ENCODE measurements at regions not wholly inside any gene's neighbourhood (a gene's known extent, or its start where the extent isn't known, plus 50 kb on each side); places are given as distances from the start of the nearest gene placed in this dataset.

DNA sequence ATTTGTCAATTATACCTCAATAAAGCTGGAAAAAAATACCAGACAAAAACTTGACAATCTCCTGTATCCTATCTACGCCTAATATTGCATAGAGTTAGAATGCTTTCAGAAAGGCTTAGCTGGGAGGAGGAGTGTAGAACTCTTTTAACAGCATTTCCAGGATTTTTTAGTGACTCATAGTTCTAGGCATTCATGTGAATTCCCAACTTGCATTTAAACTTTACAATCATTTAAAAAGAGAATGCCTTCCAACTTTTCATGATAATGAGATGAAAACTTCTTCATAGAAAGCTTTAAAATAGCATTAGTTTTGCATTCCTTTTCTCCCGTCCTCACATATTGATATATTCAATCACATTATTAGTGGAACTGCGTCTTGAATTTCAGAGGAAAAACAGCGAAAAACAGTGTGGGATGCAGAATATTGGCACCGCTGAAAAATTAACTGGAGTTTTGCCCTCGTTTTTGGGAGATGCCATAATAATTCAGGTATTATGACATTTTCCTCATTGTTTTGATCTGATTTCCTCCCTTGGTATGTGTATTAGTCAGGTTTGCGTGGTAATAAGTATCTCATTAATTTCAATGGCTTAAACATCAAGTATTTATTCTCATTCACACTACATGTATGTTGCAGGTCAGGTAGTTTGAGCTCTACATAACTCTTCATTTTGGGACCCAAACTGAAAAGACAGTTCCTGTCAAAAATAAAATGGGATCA lies 293.2 kb upstream of the FIGN start:
- Histone ChIP-seq H3K27me3 (replicated peaks in 2 of 5; ENCODE audit: control insufficient read depth in 4 of 5, insufficient read depth in 5 of 5, low read length in 4 of 5) (no peaks in the 10 kb centered on the region), H3K9me3 (ENCODE audit: control extremely low read depth in 1 of 5, control insufficient read depth in 4 of 5, insufficient read depth in 2 of 5, low read depth in 1 of 5, low read length in 4 of 5) (no peaks in the 10 kb centered on the region), H3K36me3 (ENCODE audit: control insufficient read depth in 4 of 4, insufficient read depth in 4 of 4, low read length in 3 of 4) (no peaks in the 10 kb centered on the region), H3K4me3 (ENCODE audit: control insufficient read depth in 1 of 7, extremely low read depth in 1 of 7, insufficient read depth in 4 of 7, low read depth in 2 of 7, low read length in 6 of 7) (no peak overlapping the region), H3K27ac (ENCODE audit: insufficient read depth in 1 of 2, low read depth in 1 of 2, low read length in 2 of 2, poor library complexity in 1 of 2, severe bottlenecking in 2 of 2) (no peak overlapping the region), H3K4me1 (ENCODE audit: control extremely low read depth in 1 of 4, control insufficient read depth in 4 of 4, insufficient read depth in 4 of 4, low read length in 3 of 4) (peaks cover 0 to 6% (median 3%) of the 10 kb centered on the region in 4 experiments)
- DNase-seq: no peak
- 100% methylated on average over 4 of the region's 7 CpGs for WGBS (ENCODE audit: insufficient coverage)
- ChIA-PET POLR2A (no interaction called here), CTCF (interaction anchor here (0.6 kb wide), 1 partner anchor 407 kb away, joined by 3 read pairs; no protein-coding TSS in a partner anchor)

DNA sequence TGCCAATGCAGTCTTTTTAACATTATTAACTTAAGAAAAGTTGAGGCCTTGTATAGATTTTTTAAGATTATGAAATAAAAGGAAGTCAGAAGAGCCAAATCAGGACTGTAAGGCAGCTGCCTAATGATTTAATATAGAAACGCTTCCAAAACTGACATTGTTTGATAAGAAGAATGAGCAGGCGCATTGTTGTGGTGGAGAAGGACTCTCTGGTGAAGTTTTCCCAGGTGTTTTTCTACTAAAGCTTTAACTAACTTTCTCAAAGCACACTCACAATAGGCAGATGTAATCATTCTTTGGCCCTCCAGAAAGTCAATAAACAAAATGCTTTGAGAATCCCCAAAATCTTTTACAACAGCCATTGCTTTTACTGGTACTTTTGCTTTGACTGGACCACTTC lies 288.6 kb upstream of the FIGN start:
- Histone ChIP-seq H3K27me3 (replicated peaks in 2 of 5; ENCODE audit: control insufficient read depth in 4 of 5, insufficient read depth in 5 of 5, low read length in 4 of 5) (no peaks in the 10 kb centered on the region), H3K4me3 (ENCODE audit: control insufficient read depth in 1 of 7, extremely low read depth in 1 of 7, insufficient read depth in 4 of 7, low read depth in 2 of 7, low read length in 6 of 7) (no peak overlapping the region), H3K27ac (ENCODE audit: insufficient read depth in 1 of 2, low read depth in 1 of 2, low read length in 2 of 2, poor library complexity in 1 of 2, severe bottlenecking in 2 of 2) (no peak overlapping the region), H3K4me1 (ENCODE audit: control extremely low read depth in 1 of 4, control insufficient read depth in 4 of 4, insufficient read depth in 4 of 4, low read length in 3 of 4) (no peaks in the 10 kb centered on the region), H3K9me3 (ENCODE audit: control extremely low read depth in 1 of 5, control insufficient read depth in 4 of 5, insufficient read depth in 2 of 5, low read depth in 1 of 5, low read length in 4 of 5) (no peaks in the 10 kb centered on the region), H3K36me3 (ENCODE audit: control insufficient read depth in 4 of 4, insufficient read depth in 4 of 4, low read length in 3 of 4) (no peaks in the 10 kb centered on the region)
- WGBS (ENCODE audit: insufficient coverage): 100% methylated on average over 1 of the region's 2 CpGs
- POLR2A ChIA-PET: no interaction called here
- CTCF ChIA-PET: no interaction called here
- no peak for DNase-seq

DNA sequence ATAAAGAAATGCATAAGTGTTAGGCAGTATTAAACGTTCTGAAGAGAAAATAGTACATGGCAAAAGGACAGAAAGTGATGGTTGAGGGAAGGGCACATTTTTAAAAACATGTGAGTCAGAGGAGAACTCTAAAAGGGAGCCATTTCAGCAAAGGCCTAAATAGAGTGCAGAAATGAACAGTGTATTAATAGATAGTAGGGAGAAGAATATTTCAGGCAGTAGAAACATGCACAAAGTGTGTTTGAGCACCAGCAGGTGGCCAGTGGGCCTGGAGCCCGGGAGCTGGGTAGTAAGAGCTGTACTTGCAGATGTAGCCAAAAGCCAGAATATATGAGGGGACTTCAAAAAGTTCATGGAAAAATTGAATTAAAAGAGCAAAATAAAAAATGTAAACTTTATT lies 288.1 kb upstream of the FIGN start:
- POLR2A ChIA-PET: no interaction called here
- H3K9me3 ChIP-seq (ENCODE audit: control extremely low read depth in 1 of 5, control insufficient read depth in 4 of 5, insufficient read depth in 2 of 5, low read depth in 1 of 5, low read length in 4 of 5): no peaks in the 10 kb centered on the region
- CTCF ChIA-PET: no interaction called here
- H3K27ac ChIP-seq (ENCODE audit: insufficient read depth in 1 of 2, low read depth in 1 of 2, low read length in 2 of 2, poor library complexity in 1 of 2, severe bottlenecking in 2 of 2): no peak overlapping the region
- H3K27me3 ChIP-seq (replicated peaks in 2 of 5; ENCODE audit: control insufficient read depth in 4 of 5, insufficient read depth in 5 of 5, low read length in 4 of 5): no peaks in the 10 kb centered on the region
- no peaks in the 10 kb centered on the region for H3K4me1 ChIP-seq (ENCODE audit: control extremely low read depth in 1 of 4, control insufficient read depth in 4 of 4, insufficient read depth in 4 of 4, low read length in 3 of 4)
- no peaks in the 10 kb centered on the region for H3K36me3 ChIP-seq (ENCODE audit: control insufficient read depth in 4 of 4, insufficient read depth in 4 of 4, low read length in 3 of 4)
- WGBS (ENCODE audit: insufficient coverage): 97% methylated on average over 2 of the region's 2 CpGs
- no peak for DNase-seq
- H3K4me3 ChIP-seq (ENCODE audit: control insufficient read depth in 1 of 7, extremely low read depth in 1 of 7, insufficient read depth in 4 of 7, low read depth in 2 of 7, low read length in 6 of 7): no peak overlapping the region

DNA sequence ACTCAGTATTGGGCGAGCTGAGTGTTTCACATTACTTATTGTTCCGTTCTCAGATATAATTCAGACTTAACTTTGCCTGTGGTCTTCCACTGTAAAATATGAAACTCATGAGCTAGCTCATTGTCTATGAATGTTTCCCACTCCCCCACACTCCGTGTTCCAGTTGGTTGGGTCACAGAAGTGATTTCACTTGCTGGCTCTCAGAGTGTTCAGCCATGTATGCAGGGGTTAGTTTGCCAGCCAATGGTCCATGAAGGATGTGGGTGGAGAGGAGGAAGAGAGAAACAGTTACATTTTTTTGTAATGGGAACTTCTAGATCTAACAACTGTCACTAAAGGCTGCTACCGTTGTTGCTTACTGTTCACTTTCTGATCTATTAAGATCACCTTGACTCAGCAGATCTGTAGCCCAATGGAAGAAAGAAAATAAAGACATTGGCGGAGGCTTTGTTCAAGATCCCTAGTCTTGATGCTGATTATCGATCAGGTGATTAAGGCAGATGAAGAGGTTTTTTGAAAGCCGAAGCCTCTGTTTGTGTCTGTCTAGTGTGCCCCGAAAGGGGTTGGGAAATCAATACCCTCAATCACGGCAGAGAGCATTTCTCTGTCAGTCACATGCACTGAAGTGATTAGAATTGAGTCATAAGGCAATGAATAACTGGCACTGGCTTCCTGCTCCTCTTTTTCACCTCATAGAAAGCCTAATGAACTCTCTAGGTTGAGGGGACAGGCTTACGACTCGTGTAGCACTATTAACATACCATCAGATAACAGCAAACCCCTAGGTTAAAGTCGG lies 279.7 kb upstream of the FIGN start:
- WGBS (ENCODE audit: insufficient coverage): 88% methylated on average over 9 of the region's 12 CpGs
- ChIA-PET CTCF (no interaction called here), POLR2A (no interaction called here)
- no peak for DNase-seq
- no peak overlapping the region for H3K27ac ChIP-seq (ENCODE audit: insufficient read depth in 1 of 2, low read depth in 1 of 2, low read length in 2 of 2, poor library complexity in 1 of 2, severe bottlenecking in 2 of 2)
- H3K36me3 ChIP-seq (ENCODE audit: control insufficient read depth in 4 of 4, insufficient read depth in 4 of 4, low read length in 3 of 4): no peaks in the 10 kb centered on the region
- H3K4me1 ChIP-seq (ENCODE audit: control extremely low read depth in 1 of 4, control insufficient read depth in 4 of 4, insufficient read depth in 4 of 4, low read length in 3 of 4): no peaks in the 10 kb centered on the region
- H3K9me3 ChIP-seq (ENCODE audit: control extremely low read depth in 1 of 5, control insufficient read depth in 4 of 5, insufficient read depth in 2 of 5, low read depth in 1 of 5, low read length in 4 of 5): no peaks in the 10 kb centered on the region
- H3K27me3 ChIP-seq (replicated peaks in 2 of 5; ENCODE audit: control insufficient read depth in 4 of 5, insufficient read depth in 5 of 5, low read length in 4 of 5): no peaks in the 10 kb centered on the region
- no peak overlapping the region for H3K4me3 ChIP-seq (ENCODE audit: control insufficient read depth in 1 of 7, extremely low read depth in 1 of 7, insufficient read depth in 4 of 7, low read depth in 2 of 7, low read length in 6 of 7)

DNA sequence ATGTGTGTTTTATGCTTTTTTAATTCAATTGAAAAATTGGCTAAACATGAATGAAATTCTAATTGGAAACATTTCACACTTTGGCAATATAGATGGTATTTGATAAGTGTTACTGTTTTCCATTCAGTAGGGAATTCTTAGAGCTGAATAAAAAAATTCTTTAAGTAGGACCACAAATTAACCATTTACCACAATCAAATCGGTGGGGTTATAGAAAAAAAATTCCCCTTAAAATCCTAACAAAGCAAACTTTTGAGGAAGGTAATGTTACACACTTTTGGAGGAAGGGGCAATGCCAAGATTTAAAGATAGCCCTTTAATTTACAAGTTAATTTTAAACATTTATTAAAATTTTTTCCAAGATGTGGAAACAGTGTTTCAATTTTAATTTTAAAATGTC lies 279.0 kb upstream of the FIGN start:
- no peak overlapping the region for H3K27ac ChIP-seq (ENCODE audit: insufficient read depth in 1 of 2, low read depth in 1 of 2, low read length in 2 of 2, poor library complexity in 1 of 2, severe bottlenecking in 2 of 2)
- no peak overlapping the region for H3K4me3 ChIP-seq (ENCODE audit: control insufficient read depth in 1 of 7, extremely low read depth in 1 of 7, insufficient read depth in 4 of 7, low read depth in 2 of 7, low read length in 6 of 7)
- POLR2A ChIA-PET: no interaction called here
- no CpG with 5 or more reads among the region's 1 CpG for WGBS (ENCODE audit: insufficient coverage)
- H3K9me3 ChIP-seq (ENCODE audit: control extremely low read depth in 1 of 5, control insufficient read depth in 4 of 5, insufficient read depth in 2 of 5, low read depth in 1 of 5, low read length in 4 of 5): no peaks in the 10 kb centered on the region
- H3K36me3 ChIP-seq (ENCODE audit: control insufficient read depth in 4 of 4, insufficient read depth in 4 of 4, low read length in 3 of 4): no peaks in the 10 kb centered on the region
- CTCF ChIA-PET: interaction anchor here (1.3 kb wide), 1 partner anchor 12 kb away, joined by 3 read pairs; no protein-coding TSS in a partner anchor
- no peaks in the 10 kb centered on the region for H3K4me1 ChIP-seq (ENCODE audit: control extremely low read depth in 1 of 4, control insufficient read depth in 4 of 4, insufficient read depth in 4 of 4, low read length in 3 of 4)
- H3K27me3 ChIP-seq (replicated peaks in 2 of 5; ENCODE audit: control insufficient read depth in 4 of 5, insufficient read depth in 5 of 5, low read length in 4 of 5): no peaks in the 10 kb centered on the region
- no peak for DNase-seq

DNA sequence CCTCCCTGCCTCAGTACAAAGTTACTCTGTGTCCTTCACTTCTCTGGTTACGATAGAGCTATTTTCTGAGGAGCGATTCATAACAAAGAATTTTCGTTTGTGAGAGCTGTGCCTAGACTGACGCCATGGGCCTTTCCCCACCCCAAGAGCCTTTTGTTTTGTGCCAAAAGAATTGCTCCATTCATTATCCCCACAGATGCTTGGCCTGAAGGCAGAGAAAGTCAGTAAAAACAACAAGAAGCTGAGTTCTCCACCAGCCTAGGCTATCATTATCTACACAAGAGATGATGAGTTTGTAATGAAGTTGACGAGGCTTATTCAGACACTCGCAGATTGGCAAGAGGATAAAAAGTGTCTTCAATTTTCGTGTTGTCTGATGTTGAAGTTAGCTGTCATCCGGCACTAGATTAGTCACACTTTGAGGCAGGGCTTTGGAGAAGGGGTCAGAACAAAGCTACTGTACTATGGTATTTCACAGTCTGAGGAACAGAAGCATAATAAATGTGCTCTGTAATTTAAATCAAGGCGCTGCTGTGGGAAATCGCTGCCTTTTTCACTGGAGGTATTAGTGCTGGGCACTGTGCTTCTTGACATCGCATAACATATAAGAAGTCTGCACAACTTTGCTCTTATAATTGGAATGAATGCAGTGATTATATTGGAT lies 278.4 kb upstream of the FIGN start:
- ChIA-PET CTCF (interaction anchor here (1.0 to 1.4 kb wide), 3 partner anchors 9 to 16 kb away, joined by 3 read pairs; no protein-coding TSS in a partner anchor), POLR2A (no interaction called here)
- Histone ChIP-seq H3K27me3 (replicated peaks in 2 of 5; ENCODE audit: control insufficient read depth in 4 of 5, insufficient read depth in 5 of 5, low read length in 4 of 5) (no peaks in the 10 kb centered on the region), H3K27ac (ENCODE audit: insufficient read depth in 1 of 2, low read depth in 1 of 2, low read length in 2 of 2, poor library complexity in 1 of 2, severe bottlenecking in 2 of 2) (no peak overlapping the region), H3K36me3 (ENCODE audit: control insufficient read depth in 4 of 4, insufficient read depth in 4 of 4, low read length in 3 of 4) (no peaks in the 10 kb centered on the region), H3K4me3 (ENCODE audit: control insufficient read depth in 1 of 7, extremely low read depth in 1 of 7, insufficient read depth in 4 of 7, low read depth in 2 of 7, low read length in 6 of 7) (no peak overlapping the region), H3K9me3 (ENCODE audit: control extremely low read depth in 1 of 5, control insufficient read depth in 4 of 5, insufficient read depth in 2 of 5, low read depth in 1 of 5, low read length in 4 of 5) (no peaks in the 10 kb centered on the region), H3K4me1 (ENCODE audit: control extremely low read depth in 1 of 4, control insufficient read depth in 4 of 4, insufficient read depth in 4 of 4, low read length in 3 of 4) (no peaks in the 10 kb centered on the region)
- no peak for DNase-seq
- 98% methylated on average over 8 of the region's 11 CpGs for WGBS (ENCODE audit: insufficient coverage)

DNA sequence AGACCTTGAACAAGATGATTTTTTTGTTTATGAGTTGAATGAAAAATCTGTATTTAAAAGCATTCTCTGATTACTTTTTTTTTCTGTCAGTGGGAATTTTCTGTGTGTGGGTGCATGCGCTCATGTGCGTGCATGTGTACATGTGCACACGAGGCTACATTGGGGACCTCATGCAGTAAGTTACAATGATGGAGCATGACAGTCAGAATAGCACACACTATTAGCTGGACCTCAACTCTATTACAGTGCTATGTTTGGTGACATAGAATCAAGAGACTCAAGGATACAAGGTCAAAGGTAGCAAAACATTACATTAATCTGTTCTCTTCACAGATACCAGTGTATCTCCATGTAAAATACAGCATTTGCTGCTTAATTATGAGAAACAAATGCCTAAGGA lies 276.8 kb upstream of the FIGN start:
- no peaks in the 10 kb centered on the region for H3K36me3 ChIP-seq (ENCODE audit: control insufficient read depth in 4 of 4, insufficient read depth in 4 of 4, low read length in 3 of 4)
- H3K27ac ChIP-seq (ENCODE audit: insufficient read depth in 1 of 2, low read depth in 1 of 2, low read length in 2 of 2, poor library complexity in 1 of 2, severe bottlenecking in 2 of 2): no peak overlapping the region
- ChIA-PET CTCF (interaction anchor here (1.4 kb wide), 1 partner anchor 11 kb away, joined by 3 read pairs; no protein-coding TSS in a partner anchor), POLR2A (no interaction called here)
- no peak for DNase-seq
- H3K4me3 ChIP-seq (ENCODE audit: control insufficient read depth in 1 of 7, extremely low read depth in 1 of 7, insufficient read depth in 4 of 7, low read depth in 2 of 7, low read length in 6 of 7): no peak overlapping the region
- no peaks in the 10 kb centered on the region for H3K4me1 ChIP-seq (ENCODE audit: control extremely low read depth in 1 of 4, control insufficient read depth in 4 of 4, insufficient read depth in 4 of 4, low read length in 3 of 4)
- H3K9me3 ChIP-seq (ENCODE audit: control extremely low read depth in 1 of 5, control insufficient read depth in 4 of 5, insufficient read depth in 2 of 5, low read depth in 1 of 5, low read length in 4 of 5): no peaks in the 10 kb centered on the region
- no peaks in the 10 kb centered on the region for H3K27me3 ChIP-seq (replicated peaks in 2 of 5; ENCODE audit: control insufficient read depth in 4 of 5, insufficient read depth in 5 of 5, low read length in 4 of 5)
- 100% methylated on average over 3 of the region's 3 CpGs for WGBS (ENCODE audit: insufficient coverage)

All from common myeloid progenitor, CD34-positive (primary cell).